ENCODE measurements at regions not wholly inside any gene's neighbourhood (a gene's known extent, or its start where the extent isn't known, plus 50 kb on each side); places are given as distances from the start of the nearest gene placed in this dataset.

- no peak overlapping the region for H3K27ac ChIP-seq (ENCODE audit: insufficient read depth, low read length)
- TF ChIP-seq CTCF (conservative IDR thresholded peaks at IDR 0.05 in 1 of 2, IDR thresholded peaks at IDR 0.05 in 1 of 2; ENCODE audit: low read depth in 1 of 2, low read length in 2 of 2), result no peak
- TF ChIP-seq EZH2 (IDR thresholded peaks at IDR 0.05; ENCODE audit: low read length, missing control alignments), result no peak
- no peak overlapping the region for H3K4me3 ChIP-seq (replicated peaks in 1 of 4; ENCODE audit: control extremely low read depth in 1 of 4, insufficient read depth in 1 of 4, low read depth in 3 of 4, low read length in 4 of 4)
- H3K36me3 ChIP-seq (ENCODE audit: control insufficient read depth, insufficient read depth, low read length), result no peaks in the 10 kb centered on the region
- no peaks in the 10 kb centered on the region for H3K79me2 ChIP-seq (ENCODE audit: control insufficient read depth, insufficient read depth, low read length)
- H4K20me1 ChIP-seq (ENCODE audit: control insufficient read depth, extremely low read depth, insufficient read depth, low read length), result no peaks in the 10 kb centered on the region
- H3K9ac ChIP-seq (ENCODE audit: insufficient read depth, low read length), result no peak overlapping the region
- H3K9me3 ChIP-seq (ENCODE audit: control insufficient read depth, insufficient read depth, low read depth, low read length), result no peaks in the 10 kb centered on the region
- H3K27me3 ChIP-seq (ENCODE audit: control insufficient read depth, insufficient read depth, low read length), result peaks cover 3% of the 10 kb centered on the region
- no peak overlapping the region for H2AFZ ChIP-seq (ENCODE audit: low read length)
- H3K4me2 ChIP-seq (ENCODE audit: extremely low read depth, insufficient read depth, low read length), result no peak overlapping the region
- DNase-seq (ENCODE audit: low read depth in 2 of 2), result no peak
- no peaks in the 10 kb centered on the region for H3K4me1 ChIP-seq (ENCODE audit: control insufficient read depth, extremely low read depth, insufficient read depth, low read length)
These were observed 298.0 kb upstream of the TNRC6C start for GRCh38 chr17:77660524-77660923.

- Histone ChIP-seq H3K9me3 (ENCODE audit: control insufficient read depth, insufficient read depth, low read depth, low read length) (no peaks in the 10 kb centered on the region), H2AFZ (ENCODE audit: low read length) (no peak overlapping the region), H3K9ac (ENCODE audit: insufficient read depth, low read length) (no peak overlapping the region), H4K20me1 (ENCODE audit: control insufficient read depth, extremely low read depth, insufficient read depth, low read length) (no peaks in the 10 kb centered on the region), H3K4me3 (replicated peaks in 1 of 4; ENCODE audit: control extremely low read depth in 1 of 4, insufficient read depth in 1 of 4, low read depth in 3 of 4, low read length in 4 of 4) (no peak overlapping the region), H3K27me3 (ENCODE audit: control insufficient read depth, insufficient read depth, low read length) (no peaks in the 10 kb centered on the region), H3K27ac (ENCODE audit: insufficient read depth, low read length) (no peak overlapping the region), H3K4me2 (ENCODE audit: extremely low read depth, insufficient read depth, low read length) (no peak overlapping the region), H3K36me3 (ENCODE audit: control insufficient read depth, insufficient read depth, low read length) (no peaks in the 10 kb centered on the region), H3K79me2 (ENCODE audit: control insufficient read depth, insufficient read depth, low read length) (no peaks in the 10 kb centered on the region), H3K4me1 (ENCODE audit: control insufficient read depth, extremely low read depth, insufficient read depth, low read length) (no peaks in the 10 kb centered on the region)
- no peak for DNase-seq (ENCODE audit: low read depth in 2 of 2)
- TF ChIP-seq EZH2 (IDR thresholded peaks at IDR 0.05; ENCODE audit: low read length, missing control alignments) (no peak), CTCF (conservative IDR thresholded peaks at IDR 0.05 in 1 of 2, IDR thresholded peaks at IDR 0.05 in 1 of 2; ENCODE audit: low read depth in 1 of 2, low read length in 2 of 2) (no peak)
These were observed 295.7 kb upstream of the TNRC6C start for GRCh38 chr17:77662833-77663232.

GRCh38 chr17:77664097-77664729 is 294.3 kb upstream of the TNRC6C start:
- no peaks in the 10 kb centered on the region for H3K27me3 ChIP-seq (ENCODE audit: control insufficient read depth, insufficient read depth, low read length)
- TF ChIP-seq EZH2 (IDR thresholded peaks at IDR 0.05; ENCODE audit: low read length, missing control alignments) (no peak), CTCF (conservative IDR thresholded peaks at IDR 0.05 in 1 of 2, IDR thresholded peaks at IDR 0.05 in 1 of 2; ENCODE audit: low read depth in 1 of 2, low read length in 2 of 2) (no peak)

More at GRCh38 chr17:77664097-77664729, 294.3 kb upstream of the TNRC6C start:
- Histone ChIP-seq H3K4me2 (ENCODE audit: extremely low read depth, insufficient read depth, low read length) (no peak overlapping the region), H3K79me2 (ENCODE audit: control insufficient read depth, insufficient read depth, low read length) (no peaks in the 10 kb centered on the region), H3K4me1 (ENCODE audit: control insufficient read depth, extremely low read depth, insufficient read depth, low read length) (no peaks in the 10 kb centered on the region), H2AFZ (ENCODE audit: low read length) (no peak overlapping the region), H3K4me3 (replicated peaks in 1 of 4; ENCODE audit: control extremely low read depth in 1 of 4, insufficient read depth in 1 of 4, low read depth in 3 of 4, low read length in 4 of 4) (no peak overlapping the region), H3K9ac (ENCODE audit: insufficient read depth, low read length) (no peak overlapping the region), H3K9me3 (ENCODE audit: control insufficient read depth, insufficient read depth, low read depth, low read length) (no peaks in the 10 kb centered on the region), H4K20me1 (ENCODE audit: control insufficient read depth, extremely low read depth, insufficient read depth, low read length) (no peaks in the 10 kb centered on the region), H3K36me3 (ENCODE audit: control insufficient read depth, insufficient read depth, low read length) (no peaks in the 10 kb centered on the region), H3K27ac (ENCODE audit: insufficient read depth, low read length) (no peak overlapping the region)
- no peak for DNase-seq (ENCODE audit: low read depth in 2 of 2)
